ENCODE measurements at regions not wholly inside any gene's neighbourhood (a gene's known extent, or its start where the extent isn't known, plus 50 kb on each side); places are given as distances from the start of the nearest gene placed in this dataset.
"Not testable (repeated sequence)": the region's sequence is repeated elsewhere in the genome, so short reads cannot be mapped to it uniquely, and the experiment has no call there.

GRCh38 chr7:57201895-57202210 is 69.6 kb upstream of the ZNF479 start:
- Histone ChIP-seq H3K27me3 (ENCODE audit: control insufficient read depth in 1 of 2, insufficient read depth in 2 of 2, low read length in 2 of 2) (no peaks in the 10 kb centered on the region), H3K27ac (ENCODE audit: low read depth in 1 of 2, low read length in 2 of 2) (no peak overlapping the region), H3K9me3 (ENCODE audit: control insufficient read depth in 1 of 2, insufficient read depth in 1 of 2, low read length in 2 of 2) (peaks cover 7 to 25% of the 10 kb centered on the region in 2 experiments), H3K4me1 (ENCODE audit: insufficient read depth, low read length) (no peaks in the 10 kb centered on the region), H3K4me3 (ENCODE audit: low read length) (no peak overlapping the region), H3K36me3 (ENCODE audit: insufficient read depth, low read length) (no peaks in the 10 kb centered on the region)
- H3K27ac Mint-ChIP-seq: no peak overlapping the region
- DNase-seq (no peak), ATAC-seq (ENCODE audit: poor library complexity) (no peak)
- H3K27me3 Mint-ChIP-seq: no peaks in the 10 kb centered on the region
- H3K4me1 Mint-ChIP-seq (ENCODE audit: low read depth): no peaks in the 10 kb centered on the region
- no peaks in the 10 kb centered on the region for H3K36me3 Mint-ChIP-seq (ENCODE audit: low read depth)
- ChIA-PET POLR2A (no interaction called here), CTCF (no interaction called here)
- H3K9me3 Mint-ChIP-seq: no peaks in the 10 kb centered on the region
- no peak overlapping the region for H3K4me3 Mint-ChIP-seq
- intact Hi-C loops (cut with DNase I, micrococcal nuclease): no loop called here
- TF ChIP-seq CTCF (IDR thresholded peaks at IDR 0.05): no peak

GRCh38 chr7:57202274-57202673 is 70.0 kb upstream of the ZNF479 start:
- no peaks in the 10 kb centered on the region for H3K9me3 Mint-ChIP-seq
- intact Hi-C loops (cut with DNase I, micrococcal nuclease): no loop called here
- no peak overlapping the region for H3K27ac Mint-ChIP-seq
- Histone ChIP-seq H3K27me3 (ENCODE audit: control insufficient read depth in 1 of 2, insufficient read depth in 2 of 2, low read length in 2 of 2) (no peaks in the 10 kb centered on the region), H3K9me3 (ENCODE audit: control insufficient read depth in 1 of 2, insufficient read depth in 1 of 2, low read length in 2 of 2) (peaks cover 11 to 25% of the 10 kb centered on the region in 2 experiments), H3K36me3 (ENCODE audit: insufficient read depth, low read length) (no peaks in the 10 kb centered on the region), H3K4me1 (ENCODE audit: insufficient read depth, low read length) (no peaks in the 10 kb centered on the region), H3K27ac (ENCODE audit: low read depth in 1 of 2, low read length in 2 of 2) (no peak overlapping the region), H3K4me3 (ENCODE audit: low read length) (no peak overlapping the region)
- ChIA-PET POLR2A (no interaction called here), CTCF (no interaction called here)
- H3K36me3 Mint-ChIP-seq (ENCODE audit: low read depth): no peaks in the 10 kb centered on the region
- no peak for TF ChIP-seq CTCF (IDR thresholded peaks at IDR 0.05)
- no peak for ATAC-seq (ENCODE audit: poor library complexity)
- no peak for DNase-seq
- no peak overlapping the region for H3K4me3 Mint-ChIP-seq
- H3K27me3 Mint-ChIP-seq: no peaks in the 10 kb centered on the region
- H3K4me1 Mint-ChIP-seq (ENCODE audit: low read depth): no peaks in the 10 kb centered on the region

GRCh38 chr7:57203161-57203791 is 71.0 kb upstream of the ZNF479 start:
- Histone ChIP-seq H3K27ac (ENCODE audit: low read depth in 1 of 2, low read length in 2 of 2) (no peak overlapping the region), H3K27me3 (ENCODE audit: control insufficient read depth in 1 of 2, insufficient read depth in 2 of 2, low read length in 2 of 2) (no peaks in the 10 kb centered on the region), H3K9me3 (ENCODE audit: control insufficient read depth in 1 of 2, insufficient read depth in 1 of 2, low read length in 2 of 2) (peaks cover 20 to 33% of the 10 kb centered on the region in 2 experiments), H3K36me3 (ENCODE audit: insufficient read depth, low read length) (no peaks in the 10 kb centered on the region), H3K4me3 (ENCODE audit: low read length) (no peak overlapping the region), H3K4me1 (ENCODE audit: insufficient read depth, low read length) (no peaks in the 10 kb centered on the region)
- no peak overlapping the region for H3K4me3 Mint-ChIP-seq
- no peak overlapping the region for H3K27ac Mint-ChIP-seq
- no peaks in the 10 kb centered on the region for H3K27me3 Mint-ChIP-seq
- intact Hi-C loops (cut with DNase I, micrococcal nuclease): no loop called here
- ChIA-PET CTCF (no interaction called here), POLR2A (no interaction called here)
- no peaks in the 10 kb centered on the region for H3K9me3 Mint-ChIP-seq
- no peaks in the 10 kb centered on the region for H3K4me1 Mint-ChIP-seq (ENCODE audit: low read depth)
- ATAC-seq (ENCODE audit: poor library complexity) (no peak), DNase-seq (no peak)
- H3K36me3 Mint-ChIP-seq (ENCODE audit: low read depth): no peaks in the 10 kb centered on the region
- no peak for TF ChIP-seq CTCF (IDR thresholded peaks at IDR 0.05)

- H3K36me3 Mint-ChIP-seq (ENCODE audit: low read depth); H3K4me3 Mint-ChIP-seq; H3K36me3 ChIP-seq (ENCODE audit: insufficient read depth, low read length); H3K27ac ChIP-seq (ENCODE audit: low read depth in 1 of 2, low read length in 2 of 2); H3K9me3 Mint-ChIP-seq; DNase-seq; ATAC-seq (ENCODE audit: poor library complexity); H3K27me3 Mint-ChIP-seq; H3K4me1 ChIP-seq (ENCODE audit: insufficient read depth, low read length); POLR2A ChIA-PET; intact Hi-C loops (cut with DNase I, micrococcal nuclease); CTCF ChIA-PET; H3K4me3 ChIP-seq (ENCODE audit: low read length); H3K4me1 Mint-ChIP-seq (ENCODE audit: low read depth); H3K27me3 ChIP-seq (ENCODE audit: control insufficient read depth in 1 of 2, insufficient read depth in 2 of 2, low read length in 2 of 2); H3K27ac Mint-ChIP-seq: not testable (repeated sequence)
- H3K9me3 ChIP-seq (ENCODE audit: control insufficient read depth in 1 of 2, insufficient read depth in 1 of 2, low read length in 2 of 2): peaks cover 22 to 33% of the 10 kb centered on the region in 2 experiments
Observed at GRCh38 chr7:57203858-57204257, 71.6 kb upstream of the ZNF479 start.

Measured in CD4-positive, alpha-beta T cell (primary cell).